NAMALWA (cell line): ENCODE measurements at regions not wholly inside any gene's neighbourhood (a gene's known extent, or its start where the extent isn't known, plus 50 kb on each side); places are given as distances from the start of the nearest gene placed in this dataset.
A peak's percentile ranks its signal among the peaks of the same experiment; 100 is the strongest.

ENCODE experiments used
- DNase-seq: peaks from one replicate; pipeline ENCODE4 v3.0.0-alpha.2; 2015; ENCODE audit warnings: low spot score

GRCh38 chr15:98025237-98025636, 64.7 kb downstream of the ARRDC4 start:
- no peak for DNase-seq

GRCh38 chr15:98034731-98035130, 74.2 kb downstream of the ARRDC4 start:
- no peak for DNase-seq

- DNase-seq = no peak
These were observed 74.6 kb downstream of the ARRDC4 start for GRCh38 chr15:98035134-98035533.

- DNase-seq = no peak
These were observed 75.1 kb downstream of the ARRDC4 start for GRCh38 chr15:98035577-98036010.

GRCh38 chr15:98039596-98039995, 79.1 kb downstream of the ARRDC4 start:
- DNase-seq = no peak

- no peak for DNase-seq
These were observed 79.6 kb downstream of the ARRDC4 start for GRCh38 chr15:98040146-98040545.

- no peak for DNase-seq
These were observed 82.9 kb downstream of the ARRDC4 start for GRCh38 chr15:98043160-98044014.

GRCh38 chr15:98051734-98052133, 91.2 kb downstream of the ARRDC4 start:
- DNase-seq = no peak

- DNase-seq = no peak
These were observed 97.0 kb downstream of the ARRDC4 start for GRCh38 chr15:98057453-98057852.

- DNase-seq = no peak
These were observed 102.4 kb downstream of the ARRDC4 start for GRCh38 chr15:98062869-98063268.

GRCh38 chr15:98063315-98063714, 102.8 kb downstream of the ARRDC4 start:
- no peak for DNase-seq

GRCh38 chr15:98063871-98064270, 103.4 kb downstream of the ARRDC4 start:
- no peak for DNase-seq

- no peak for DNase-seq
These were observed 106.8 kb downstream of the ARRDC4 start for GRCh38 chr15:98067339-98067738.

GRCh38 chr15:98069256-98069655, 108.8 kb downstream of the ARRDC4 start:
- DNase-seq = no peak

GRCh38 chr15:98070137-98070536, 109.6 kb downstream of the ARRDC4 start:
- no peak for DNase-seq

- DNase-seq = no peak
These were observed 111.3 kb downstream of the ARRDC4 start for GRCh38 chr15:98071786-98072185.

GRCh38 chr15:98075441-98075840, 114.9 kb downstream of the ARRDC4 start:
- no peak for DNase-seq

GRCh38 chr15:98076021-98076816, 115.7 kb downstream of the ARRDC4 start:
- no peak for DNase-seq

- no peak for DNase-seq
These were observed 116.7 kb downstream of the ARRDC4 start for GRCh38 chr15:98077186-98077585.

- DNase-seq = no peak
These were observed 120.3 kb downstream of the ARRDC4 start for GRCh38 chr15:98080791-98081190.

GRCh38 chr15:98083203-98083910, 122.9 kb downstream of the ARRDC4 start:
- DNase-seq = no peak

- DNase-seq = peak; percentile 79
These were observed 124.6 kb downstream of the ARRDC4 start for GRCh38 chr15:98085003-98085639.
